CD8-positive, alpha-beta memory T cell (primary cell): ENCODE measurements at regions not wholly inside any gene's neighbourhood (a gene's known extent, or its start where the extent isn't known, plus 50 kb on each side); places are given as distances from the start of the nearest gene placed in this dataset.

Source experiments
- CTCF ChIA-PET: fragments of 350-600 bp; sonication (Branson Sonifier 250); formaldehyde crosslinking; loops from one replicate; lab custom pipeline; 2021; ENCODE audit warnings: antibody characterized with exemption; lab: Charles Lee
- POLR2A ChIA-PET: fragments of 350-600 bp; sonication (Branson Sonifier 250); formaldehyde crosslinking; loops from one replicate; lab custom pipeline; 2021; ENCODE audit warnings: antibody characterized with exemption; lab: Charles Lee
- DNase-seq, 5 donors: peaks; one replicate each; pipeline versions ENCODE4 v3.0.0 to v3.0.0-alpha.2; 2020 to 2022; ENCODE audit warnings: mixed read lengths in 1 of 5
- H3K27ac ChIP-seq: one replicate; pipeline ENCODE4 v1.7.0; 2013; ENCODE audit warnings: low read depth, mild to moderate bottlenecking, low read length, moderate library complexity
- H3K27me3 ChIP-seq: 2 replicates; pipeline ENCODE4 v1.7.0; 2013; ENCODE audit warnings: low read length, mild to moderate bottlenecking; ENCODE audit not compliant: insufficient read depth, poor library complexity, severe bottlenecking
- H3K36me3 ChIP-seq: 2 replicates; pipeline ENCODE4 v1.7.0; 2013; ENCODE audit warnings: mild to moderate bottlenecking, low read length, moderate library complexity; ENCODE audit not compliant: insufficient read depth
- H3K4me1 ChIP-seq: 2 replicates; pipeline ENCODE4 v1.7.0; 2013; ENCODE audit warnings: mild to moderate bottlenecking, low read length, moderate library complexity; ENCODE audit not compliant: insufficient read depth
- H3K4me3 ChIP-seq: 2 replicates; pipeline ENCODE4 v1.7.0; 2013; ENCODE audit warnings: mild to moderate bottlenecking, low read length
- H3K9me3 ChIP-seq: 2 replicates; pipeline ENCODE4 v1.7.0; 2013; ENCODE audit warnings: mild to moderate bottlenecking, low read length
- H3K27ac Mint-ChIP-seq, 8 donors: one replicate each; pipeline ENCODE4 v1.8.0; 2020 to 2021; ENCODE audit warnings: mixed read lengths in 8 of 8, mild to moderate bottlenecking in 6 of 8, inconsistent platforms in 3 of 8, moderate library complexity in 3 of 8
- H3K27me3 Mint-ChIP-seq, 2 donors: one replicate each; pipeline ENCODE4 v1.8.0; 2020 to 2021; ENCODE audit warnings: mixed read lengths in 2 of 2, mild to moderate bottlenecking in 1 of 2, moderate library complexity in 1 of 2
- H3K36me3 Mint-ChIP-seq, 3 donors: one replicate each; pipeline ENCODE4 v1.8.0; 2020 to 2021; ENCODE audit warnings: mixed read lengths in 3 of 3, inconsistent platforms in 1 of 3, mild to moderate bottlenecking in 1 of 3
- H3K4me1 Mint-ChIP-seq, 3 donors: one replicate each; pipeline ENCODE4 v1.8.0; 2020 to 2021; ENCODE audit warnings: mixed read lengths in 3 of 3, inconsistent platforms in 1 of 3, mild to moderate bottlenecking in 1 of 3
- H3K4me3 Mint-ChIP-seq, 7 donors: one replicate each; pipeline ENCODE4 v1.8.0; 2020 to 2021; ENCODE audit warnings: mixed read lengths in 7 of 7, mild to moderate bottlenecking in 6 of 7, moderate library complexity in 4 of 7, inconsistent platforms in 2 of 7
- H3K9me3 Mint-ChIP-seq, 5 donors: one replicate each; pipeline ENCODE4 v1.8.0; 2020 to 2022; ENCODE audit warnings: mixed read lengths in 5 of 5, mild to moderate bottlenecking in 3 of 5, moderate library complexity in 2 of 5, inconsistent platforms in 1 of 5

DNA sequence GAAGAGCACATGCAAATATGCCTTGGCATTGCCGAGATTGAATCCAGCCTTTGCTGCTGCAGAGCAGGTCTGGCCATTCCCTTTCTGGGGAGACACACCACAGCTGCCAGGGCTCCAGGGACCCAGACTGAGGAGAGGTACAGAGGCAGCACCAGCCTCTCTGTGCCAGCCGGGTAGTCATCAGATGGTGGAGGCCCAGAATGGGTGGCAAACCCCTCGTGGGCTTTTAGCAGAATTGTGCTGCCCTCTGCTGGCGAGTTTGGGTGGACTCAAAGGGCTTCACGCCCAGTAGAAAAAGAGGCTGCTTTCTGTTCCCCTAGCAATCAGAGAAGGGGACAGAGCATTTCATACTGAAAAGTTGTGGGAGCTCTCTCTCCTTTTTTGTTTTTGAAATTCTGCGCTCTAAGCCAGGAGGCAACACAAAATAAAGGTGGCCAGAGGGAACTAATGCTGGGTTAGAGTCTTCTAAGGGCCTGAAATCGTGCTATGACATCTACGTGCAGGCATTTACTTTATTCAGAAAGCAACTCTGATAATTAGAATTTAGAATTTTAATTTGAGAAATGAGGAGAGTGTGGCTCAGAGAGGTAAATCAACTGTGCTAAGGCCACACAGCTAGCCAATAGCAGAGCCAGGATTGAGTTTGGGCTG lies 158.8 kb upstream of the NAV2 start:
- Histone ChIP-seq H3K27ac (no peak overlapping the region), H3K4me1 (no peaks in the 10 kb centered on the region), H3K4me3 (no peak overlapping the region), H3K9me3 (no peaks in the 10 kb centered on the region), H3K27me3 (peaks cover 10% of the 10 kb centered on the region), H3K36me3 (no peaks in the 10 kb centered on the region)
- POLR2A ChIA-PET, result no interaction called here
- CTCF ChIA-PET, result interaction anchor here (1.1 to 5.0 kb wide), 7 partner anchors 9 to 302 kb away, joined by 3 to 22 read pairs (median 5); no protein-coding TSS in a partner anchor
- Mint-ChIP-seq H3K4me1 (peaks cover 4 to 6% (median 5%) of the 10 kb centered on the region in 3 donors), H3K4me3 (no peak overlapping the region), H3K27me3 (peaks cover 4 to 29% of the 10 kb centered on the region in 2 donors), H3K27ac (no peak overlapping the region), H3K9me3 (no peaks in the 10 kb centered on the region), H3K36me3 (no peaks in the 10 kb centered on the region)
- peak; percentile 17 to 77 (median 56) for DNase-seq

DNA sequence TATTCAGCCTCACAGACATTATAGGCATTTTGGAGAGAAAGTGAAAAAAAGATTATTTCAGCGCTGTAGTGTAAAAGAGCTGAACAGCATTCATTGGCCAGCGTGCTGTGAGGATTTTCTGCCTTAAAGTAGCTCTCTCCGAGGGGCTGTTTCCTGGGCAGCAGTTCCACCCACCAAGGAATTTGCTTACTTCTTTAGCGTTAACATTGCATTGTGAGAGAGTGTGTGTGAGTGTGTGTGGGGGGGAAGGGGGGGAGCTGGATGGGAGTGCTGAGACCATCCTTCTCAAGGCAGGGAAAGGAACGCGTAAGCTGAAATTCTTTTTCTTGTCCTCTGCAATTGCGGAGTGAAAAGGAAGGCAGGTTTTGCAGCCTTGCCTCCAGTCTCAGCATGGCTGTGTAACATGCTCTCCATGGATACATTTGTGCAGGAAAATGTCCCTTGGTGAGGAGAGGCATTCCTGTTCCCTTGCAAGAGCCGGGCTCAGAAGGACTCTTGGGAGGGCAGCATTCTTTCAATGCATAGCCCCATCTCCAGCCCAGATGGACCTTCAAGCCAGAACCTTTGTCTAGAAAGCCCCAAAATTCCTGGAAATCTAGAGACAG lies 159.9 kb upstream of the NAV2 start:
- ChIA-PET CTCF (interaction anchor here (0.8 to 5.0 kb wide), 5 partner anchors 10 to 294 kb away, joined by 3 to 22 read pairs (median 4); no protein-coding TSS in a partner anchor), POLR2A (no interaction called here)
- Mint-ChIP-seq H3K4me1 (peaks cover 2 to 4% (median 3%) of the 10 kb centered on the region in 3 donors), H3K27ac (no peak overlapping the region), H3K27me3 (peaks cover 4 to 27% of the 10 kb centered on the region in 2 donors), H3K36me3 (no peaks in the 10 kb centered on the region), H3K4me3 (no peak overlapping the region), H3K9me3 (no peaks in the 10 kb centered on the region)
- no peak overlapping the region for H3K4me3 ChIP-seq
- DNase-seq, result no peak
- H3K9me3 ChIP-seq, result no peaks in the 10 kb centered on the region
- no peaks in the 10 kb centered on the region for H3K4me1 ChIP-seq
- H3K27ac ChIP-seq, result no peak overlapping the region
- no peaks in the 10 kb centered on the region for H3K36me3 ChIP-seq
- peaks cover 6% of the 10 kb centered on the region for H3K27me3 ChIP-seq

DNA sequence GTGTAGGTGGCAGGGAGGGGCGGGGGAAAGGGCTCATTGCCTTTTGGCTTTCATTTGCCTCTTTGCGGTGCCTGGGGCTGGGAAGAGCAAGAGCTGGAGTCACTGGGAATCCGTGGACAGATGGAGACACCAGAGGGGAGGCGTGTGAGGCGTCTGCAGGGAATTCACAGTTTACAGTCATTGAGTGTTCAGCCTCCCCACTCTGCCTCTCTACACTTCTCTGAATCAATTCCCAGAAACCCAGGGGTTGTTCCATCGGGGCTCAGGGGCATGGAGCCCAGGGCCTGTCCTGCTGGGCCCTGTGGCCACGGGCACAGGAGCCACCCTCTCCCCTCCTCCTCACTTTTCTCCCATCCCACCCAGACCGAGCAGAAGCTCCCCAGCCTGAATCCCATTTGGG lies 160.5 kb upstream of the NAV2 start:
- Histone ChIP-seq H3K36me3 (no peaks in the 10 kb centered on the region), H3K27me3 (peaks cover under 1% of the 10 kb centered on the region), H3K4me1 (no peaks in the 10 kb centered on the region), H3K27ac (no peak overlapping the region), H3K4me3 (no peak overlapping the region), H3K9me3 (no peaks in the 10 kb centered on the region)
- Mint-ChIP-seq H3K27ac (no peak overlapping the region), H3K9me3 (no peaks in the 10 kb centered on the region), H3K4me3 (no peak overlapping the region), H3K4me1 (no peaks in the 10 kb centered on the region), H3K36me3 (no peaks in the 10 kb centered on the region), H3K27me3 (peaks cover 4 to 25% of the 10 kb centered on the region in 2 donors)
- POLR2A ChIA-PET, result no interaction called here
- CTCF ChIA-PET, result interaction anchor here (1.6 to 5.0 kb wide), 3 partner anchors 11 to 293 kb away, joined by 4 to 22 read pairs (median 6); no protein-coding TSS in a partner anchor
- DNase-seq, result no peak

DNA sequence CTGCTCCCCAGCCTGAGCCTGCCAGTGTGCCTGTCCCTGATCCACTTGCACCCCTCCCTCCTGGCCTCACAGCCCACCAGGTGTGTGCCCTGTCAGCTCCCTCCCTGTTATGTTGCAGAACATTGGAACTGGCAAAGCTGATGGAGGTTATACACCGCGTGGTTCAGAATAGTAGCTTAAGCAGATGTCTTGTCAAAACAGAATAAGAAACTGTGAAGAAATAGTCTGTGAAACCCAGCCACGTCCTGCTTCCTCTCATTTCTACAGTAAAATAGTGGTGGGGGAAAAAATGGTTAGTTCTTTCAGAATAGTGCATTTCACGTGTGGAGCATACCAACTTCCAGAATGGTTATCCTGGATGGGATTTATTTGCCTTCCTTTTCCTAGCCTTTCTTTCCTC lies 161.2 kb upstream of the NAV2 start:
- no peaks in the 10 kb centered on the region for H3K36me3 Mint-ChIP-seq
- ChIA-PET CTCF (interaction anchor here (0.9 to 5.0 kb wide), 4 partner anchors 12 to 293 kb away, joined by 3 to 22 read pairs (median 4); no protein-coding TSS in a partner anchor), POLR2A (no interaction called here)
- H3K9me3 Mint-ChIP-seq, result no peaks in the 10 kb centered on the region
- H3K4me3 ChIP-seq, result no peak overlapping the region
- H3K4me1 Mint-ChIP-seq, result no peaks in the 10 kb centered on the region
- H3K27me3 ChIP-seq, result no peaks in the 10 kb centered on the region
- no peak overlapping the region for H3K27ac Mint-ChIP-seq
- H3K36me3 ChIP-seq, result no peaks in the 10 kb centered on the region
- H3K27ac ChIP-seq, result no peak overlapping the region
- peaks cover 4 to 28% of the 10 kb centered on the region in 2 donors for H3K27me3 Mint-ChIP-seq
- no peaks in the 10 kb centered on the region for H3K9me3 ChIP-seq
- H3K4me3 Mint-ChIP-seq, result no peak overlapping the region
- no peaks in the 10 kb centered on the region for H3K4me1 ChIP-seq
- DNase-seq, result no peak

DNA sequence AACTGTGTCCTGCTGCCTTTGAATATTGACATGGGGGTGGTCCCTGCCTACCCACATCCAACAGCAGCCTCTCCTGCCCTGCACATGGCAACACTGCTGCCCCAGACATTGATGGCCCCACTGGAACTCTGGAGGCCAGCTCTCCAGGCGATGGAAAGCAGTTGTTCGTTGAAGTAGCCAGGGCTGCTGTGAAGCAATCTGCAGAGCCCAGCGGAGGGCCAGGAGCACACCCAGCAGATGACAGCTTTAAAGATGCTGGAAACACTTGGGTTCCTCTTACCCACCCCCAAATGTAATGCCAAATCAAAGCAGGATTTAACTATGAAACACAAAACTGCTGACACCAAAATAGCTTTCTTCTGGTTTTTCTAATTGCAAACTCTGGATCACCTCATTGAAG lies 165.6 kb upstream of the NAV2 start:
- H3K4me3 ChIP-seq, result no peak overlapping the region
- H3K9me3 ChIP-seq, result no peaks in the 10 kb centered on the region
- ChIA-PET POLR2A (no interaction called here), CTCF (no interaction called here)
- no peaks in the 10 kb centered on the region for H3K27me3 ChIP-seq
- Mint-ChIP-seq H3K4me1 (no peaks in the 10 kb centered on the region), H3K9me3 (no peaks in the 10 kb centered on the region), H3K27ac (no peak overlapping the region), H3K4me3 (no peak overlapping the region), H3K36me3 (no peaks in the 10 kb centered on the region), H3K27me3 (peaks cover 5 to 45% of the 10 kb centered on the region in 2 donors)
- H3K36me3 ChIP-seq, result no peaks in the 10 kb centered on the region
- H3K27ac ChIP-seq, result no peak overlapping the region
- no peak for DNase-seq
- H3K4me1 ChIP-seq, result no peaks in the 10 kb centered on the region

DNA sequence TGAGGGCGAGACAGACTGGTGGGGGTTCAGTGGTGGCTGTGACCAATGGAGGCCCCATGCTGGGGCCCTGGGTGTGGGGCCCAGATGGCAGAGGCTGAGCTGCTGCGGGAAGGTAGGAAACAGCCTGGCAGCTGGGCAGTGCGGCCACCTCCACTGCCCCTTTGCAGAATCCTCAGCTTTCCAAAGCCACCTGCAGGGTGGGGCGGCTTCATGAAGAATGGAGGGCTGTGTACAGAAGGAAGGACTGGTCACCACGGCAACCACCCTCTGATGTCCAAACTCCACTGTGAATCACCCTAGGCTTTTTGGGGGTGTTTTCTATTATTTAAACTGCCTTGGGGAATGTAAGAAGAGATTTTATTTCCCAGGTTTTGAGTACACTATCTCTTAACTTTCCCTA lies 166.3 kb upstream of the NAV2 start:
- no peak for DNase-seq
- H3K27ac Mint-ChIP-seq, result no peak overlapping the region
- H3K9me3 Mint-ChIP-seq, result no peaks in the 10 kb centered on the region
- Histone ChIP-seq H3K27me3 (no peaks in the 10 kb centered on the region), H3K4me3 (no peak overlapping the region), H3K27ac (no peak overlapping the region), H3K36me3 (no peaks in the 10 kb centered on the region), H3K9me3 (no peaks in the 10 kb centered on the region), H3K4me1 (no peaks in the 10 kb centered on the region)
- H3K4me3 Mint-ChIP-seq, result no peak overlapping the region
- peaks cover 5 to 46% of the 10 kb centered on the region in 2 donors for H3K27me3 Mint-ChIP-seq
- ChIA-PET CTCF (no interaction called here), POLR2A (no interaction called here)
- H3K4me1 Mint-ChIP-seq, result no peaks in the 10 kb centered on the region
- H3K36me3 Mint-ChIP-seq, result no peaks in the 10 kb centered on the region

DNA sequence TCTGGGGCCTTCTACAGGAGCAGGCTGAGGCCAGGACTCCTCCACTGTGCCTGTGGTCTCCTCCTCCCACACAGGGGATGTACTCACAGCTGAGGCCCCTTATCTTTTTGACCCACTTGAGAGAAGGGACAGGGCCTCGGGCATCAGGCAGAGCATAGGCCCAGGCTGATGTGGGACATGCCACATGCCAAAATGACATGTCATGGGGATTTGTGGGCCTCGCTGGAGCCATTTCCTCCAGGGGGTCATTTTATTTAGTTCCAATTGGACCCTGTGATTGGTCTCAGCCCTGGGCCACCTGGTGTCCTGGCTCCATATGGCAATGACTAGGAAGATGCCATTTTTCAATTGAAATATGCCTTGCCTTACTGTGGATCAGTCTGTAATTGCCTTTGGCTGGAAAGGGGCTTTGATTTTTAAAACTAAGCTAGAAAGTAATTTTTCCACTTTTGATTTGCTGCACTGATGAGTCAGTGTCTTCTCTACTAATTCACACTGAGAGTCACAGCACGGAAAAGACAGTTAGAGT lies 171.1 kb upstream of the NAV2 start:
- Mint-ChIP-seq H3K27ac (no peak overlapping the region), H3K4me3 (no peak overlapping the region), H3K36me3 (no peaks in the 10 kb centered on the region), H3K9me3 (no peaks in the 10 kb centered on the region), H3K27me3 (peaks cover 6 to 39% of the 10 kb centered on the region in 2 donors), H3K4me1 (no peaks in the 10 kb centered on the region)
- no peaks in the 10 kb centered on the region for H3K9me3 ChIP-seq
- ChIA-PET POLR2A (no interaction called here), CTCF (interaction anchor here (1.2 kb wide), 1 partner anchor 12 kb away, joined by 3 read pairs; no protein-coding TSS in a partner anchor)
- no peaks in the 10 kb centered on the region for H3K36me3 ChIP-seq
- no peak overlapping the region for H3K4me3 ChIP-seq
- DNase-seq, result no peak
- H3K4me1 ChIP-seq, result no peaks in the 10 kb centered on the region
- no peak overlapping the region for H3K27ac ChIP-seq
- no peaks in the 10 kb centered on the region for H3K27me3 ChIP-seq

DNA sequence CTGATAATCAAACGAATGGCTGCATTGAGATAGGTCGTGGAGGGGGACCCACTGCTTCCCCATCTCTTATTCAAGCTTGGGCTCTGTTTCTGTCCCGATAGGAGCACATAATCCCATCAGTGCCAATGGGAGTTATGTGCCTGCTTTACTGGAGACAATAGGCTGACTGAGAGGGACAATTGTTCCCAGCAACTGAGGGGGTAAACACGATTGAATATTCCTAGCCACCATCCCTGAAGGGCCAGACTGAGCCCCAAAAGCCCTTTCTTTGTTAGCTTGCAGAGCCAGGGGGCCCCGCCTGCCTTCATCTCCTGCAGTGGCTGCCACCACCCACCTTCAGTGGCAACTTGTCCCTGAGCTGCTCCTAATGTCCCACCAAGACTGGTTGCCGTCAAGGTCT lies 172.8 kb upstream of the NAV2 start:
- no peaks in the 10 kb centered on the region for H3K4me1 Mint-ChIP-seq
- H3K9me3 Mint-ChIP-seq, result no peaks in the 10 kb centered on the region
- H3K4me3 Mint-ChIP-seq, result no peak overlapping the region
- no peaks in the 10 kb centered on the region for H3K36me3 Mint-ChIP-seq
- ChIA-PET POLR2A (no interaction called here), CTCF (interaction anchor here (1.0 kb wide), 1 partner anchor 15 kb away, joined by 3 read pairs; no protein-coding TSS in a partner anchor)
- H3K27ac ChIP-seq, result no peak overlapping the region
- H3K4me3 ChIP-seq, result no peak overlapping the region
- H3K36me3 ChIP-seq, result no peaks in the 10 kb centered on the region
- H3K4me1 ChIP-seq, result no peaks in the 10 kb centered on the region
- peaks cover 4 to 31% of the 10 kb centered on the region in 2 donors for H3K27me3 Mint-ChIP-seq
- no peaks in the 10 kb centered on the region for H3K27me3 ChIP-seq
- no peak overlapping the region for H3K27ac Mint-ChIP-seq
- H3K9me3 ChIP-seq, result no peaks in the 10 kb centered on the region
- DNase-seq, result no peak
